KMS-11 (cell line): ENCODE measurements at regions not wholly inside any gene's neighbourhood (a gene's known extent, or its start where the extent isn't known, plus 50 kb on each side); places are given as distances from the start of the nearest gene placed in this dataset.

ENCODE experiments used
- H2AFZ ChIP-seq: fragments of 200-600 bp; sonication (generic); 2 replicates; pipeline ENCODE4 v1.6.1; 2016; ENCODE audit warnings: antibody characterized with exemption, mixed run types, low read depth
- H3K27ac ChIP-seq: fragments of 200-600 bp; sonication (generic); 2 replicates; pipeline ENCODE4 v1.6.1; 2016; ENCODE audit warnings: mild to moderate bottlenecking, mixed run types
- H3K27me3 ChIP-seq: fragments of 200-600 bp; sonication (generic); 2 replicates; pipeline ENCODE4 v1.6.1; 2017; ENCODE audit warnings: mild to moderate bottlenecking, low read depth, mixed run types, moderate library complexity; ENCODE audit not compliant: insufficient read depth
- H3K36me3 ChIP-seq: fragments of 200-600 bp; sonication (generic); 2 replicates; pipeline ENCODE4 v1.6.1; 2017; ENCODE audit warnings: mild to moderate bottlenecking, mixed run types; ENCODE audit not compliant: insufficient read depth
- H3K4me1 ChIP-seq: fragments of 200-600 bp; sonication (generic); 2 replicates; pipeline ENCODE4 v1.6.1; 2016; ENCODE audit warnings: mild to moderate bottlenecking, low read depth, mixed run types; ENCODE audit not compliant: poor library complexity, severe bottlenecking
- H3K4me2 ChIP-seq: fragments of 200-600 bp; sonication (generic); 2 replicates; pipeline ENCODE4 v1.7.0; 2016; ENCODE audit warnings: mild to moderate bottlenecking, mixed run types
- H3K4me3 ChIP-seq: fragments of 200-600 bp; sonication (generic); IDR thresholded peaks from 2 replicates; pipeline ENCODE4 v1.6.1; 2017; ENCODE audit warnings: low read depth, low read length, mixed read lengths; ENCODE audit not compliant: insufficient read depth
- H3K79me2 ChIP-seq: fragments of 200-600 bp; sonication (generic); 2 replicates; pipeline ENCODE4 v1.6.1; 2016; ENCODE audit warnings: low read depth, mixed run types; ENCODE audit not compliant: insufficient read depth
- H3K9ac ChIP-seq: fragments of 200-600 bp; sonication (generic); 2 replicates; pipeline ENCODE4 v1.6.1; 2016; ENCODE audit warnings: mild to moderate bottlenecking, mixed run types
- H4K20me1 ChIP-seq: fragments of 200-600 bp; sonication (generic); 2 replicates; pipeline ENCODE4 v1.6.1; 2016; ENCODE audit warnings: mild to moderate bottlenecking, mixed run types; ENCODE audit not compliant: insufficient read depth
- CTCF ChIP-seq: fragments of 200-600 bp; sonication (generic); conservative IDR thresholded peaks from 2 replicates; pipeline ENCODE4 v1.6.1; 2017; ENCODE audit warnings: low read depth, mild to moderate bottlenecking, antibody characterized with exemption, low read length, moderate library complexity, mixed read lengths

- no peak overlapping the region for H3K27ac ChIP-seq
- H3K79me2 ChIP-seq: no peaks in the 10 kb centered on the region
- H4K20me1 ChIP-seq: no peaks in the 10 kb centered on the region
- TF ChIP-seq CTCF: no peak
- no peak overlapping the region for H3K4me3 ChIP-seq
- no peaks in the 10 kb centered on the region for H3K27me3 ChIP-seq
- no peak overlapping the region for H3K9ac ChIP-seq
- H3K36me3 ChIP-seq: no peaks in the 10 kb centered on the region
- no peak overlapping the region for H2AFZ ChIP-seq
- no peak overlapping the region for H3K4me2 ChIP-seq
- no peaks in the 10 kb centered on the region for H3K4me1 ChIP-seq
These were observed 121.3 kb upstream of the IQSEC1 start for GRCh38 chr3:13194285-13195209.

GRCh38 chr3:13193320-13194284, 120.4 kb upstream of the IQSEC1 start:
- no peaks in the 10 kb centered on the region for H3K4me1 ChIP-seq

GRCh38 chr3:13192471-13193213, 119.4 kb upstream of the IQSEC1 start:
- Histone ChIP-seq H3K27me3 (no peaks in the 10 kb centered on the region), H4K20me1 (no peaks in the 10 kb centered on the region), H2AFZ (no peak overlapping the region), H3K27ac (no peak overlapping the region), H3K4me2 (no peak overlapping the region), H3K9ac (no peak overlapping the region), H3K36me3 (no peaks in the 10 kb centered on the region), H3K4me3 (no peak overlapping the region), H3K79me2 (no peaks in the 10 kb centered on the region), H3K4me1 (no peaks in the 10 kb centered on the region)
- no peak for TF ChIP-seq CTCF

More at GRCh38 chr3:13193320-13194284, 120.4 kb upstream of the IQSEC1 start:
- Histone ChIP-seq H3K27me3 (no peaks in the 10 kb centered on the region), H3K9ac (no peak overlapping the region), H3K4me3 (no peak overlapping the region), H3K4me2 (no peak overlapping the region), H4K20me1 (no peaks in the 10 kb centered on the region), H3K27ac (no peak overlapping the region), H3K36me3 (no peaks in the 10 kb centered on the region), H2AFZ (no peak overlapping the region), H3K79me2 (no peaks in the 10 kb centered on the region)
- TF ChIP-seq CTCF: no peak

GRCh38 chr3:13191016-13191415, 117.8 kb upstream of the IQSEC1 start:
- H2AFZ ChIP-seq: no peak overlapping the region
- no peaks in the 10 kb centered on the region for H3K4me1 ChIP-seq
- no peak overlapping the region for H3K4me2 ChIP-seq
- no peak for TF ChIP-seq CTCF
- H3K79me2 ChIP-seq: no peaks in the 10 kb centered on the region
- H3K4me3 ChIP-seq: no peak overlapping the region
- H4K20me1 ChIP-seq: no peaks in the 10 kb centered on the region
- H3K27ac ChIP-seq: no peak overlapping the region
- H3K9ac ChIP-seq: no peak overlapping the region
- no peaks in the 10 kb centered on the region for H3K36me3 ChIP-seq
- H3K27me3 ChIP-seq: no peaks in the 10 kb centered on the region
